Upper lobe of left lung (tissue), 4 donors: ENCODE measurements at regions not wholly inside any gene's neighbourhood (a gene's known extent, or its start where the extent isn't known, plus 50 kb on each side); places are given as distances from the start of the nearest gene placed in this dataset.

Source experiments
- CTCF ChIP-seq, 6 experiments: fragments of 450-650 bp in 4 of 6; fragments of 200-600 bp in 2 of 6; sonication (generic) in 2 of 6; IDR thresholded peaks; one replicate each; pipeline ENCODE4 v1.5.1; 2016 to 2019; ENCODE audit warnings: antibody characterized with exemption in 6 of 6
- POLR2A ChIP-seq, 4 donors: fragments of 450-650 bp; IDR thresholded peaks; one replicate each; pipeline ENCODE4 v1.5.1; 2016 to 2017; ENCODE audit warnings: antibody characterized with exemption in 4 of 4, mild to moderate bottlenecking in 2 of 4
- POLR2AphosphoS5 ChIP-seq, 2 donors: sonication (generic); formaldehyde crosslinking; IDR thresholded peaks; one replicate each; pipeline ENCODE4 v1.5.1; 2017; ENCODE audit warnings: antibody characterized with exemption in 2 of 2

GRCh38 chr17:71883845-71884244, 237.0 kb upstream of the SOX9 start:
- TF ChIP-seq POLR2A (IDR thresholded peaks at IDR 0.05) (no peak), CTCF (IDR thresholded peaks at IDR 0.05) (no peak), POLR2AphosphoS5 (IDR thresholded peaks at IDR 0.05) (no peak)
